Lung (tissue), 11 donors: ENCODE measurements at regions not wholly inside any gene's neighbourhood (a gene's known extent, or its start where the extent isn't known, plus 50 kb on each side); places are given as distances from the start of the nearest gene placed in this dataset.

Experiments
- ATAC-seq: fragments of 200-7000 bp; cut with Tn5 transposase; one replicate; pipeline ENCODE4 v1.9.1; 2020; ENCODE audit warnings: moderate number of reproducible peaks; ENCODE audit not compliant: insufficient read depth, low FRiP score
- DNase-seq, 3 donors: peaks; one replicate each; pipeline ENCODE4 v3.0.0-alpha.2; 2013 to 2017
- H3K27ac ChIP-seq, 2 donors: one replicate each; pipeline ENCODE4 v1.5.1; 2013; ENCODE audit warnings: mild to moderate bottlenecking in 2 of 2, moderate library complexity in 2 of 2, control low read depth in 1 of 2, inconsistent platforms in 1 of 2, low read depth in 1 of 2, low read length in 1 of 2
- H3K27me3 ChIP-seq, 3 donors: one replicate each; pipeline ENCODE4 v1.5.1; 2013; ENCODE audit warnings: low read length in 2 of 3; ENCODE audit not compliant: control insufficient read depth in 3 of 3, insufficient read depth in 3 of 3
- H3K36me3 ChIP-seq, 4 donors: one replicate each; pipeline ENCODE4 v1.5.1; 2013; ENCODE audit warnings: low read length in 4 of 4, mild to moderate bottlenecking in 1 of 4, moderate library complexity in 1 of 4; ENCODE audit not compliant: control insufficient read depth in 4 of 4, insufficient read depth in 4 of 4
- H3K4me1 ChIP-seq, 5 donors: one replicate each; pipeline ENCODE4 v1.5.1; 2013; ENCODE audit warnings: low read length in 5 of 5, mild to moderate bottlenecking in 2 of 5, moderate library complexity in 1 of 5; ENCODE audit not compliant: control insufficient read depth in 5 of 5, insufficient read depth in 5 of 5
- H3K4me3 ChIP-seq: one replicate; pipeline ENCODE4 v1.5.1; 2013; ENCODE audit warnings: mild to moderate bottlenecking, control low read depth, moderate library complexity
- H3K9ac ChIP-seq, 2 donors: one replicate each; pipeline ENCODE4 v1.5.1; 2013; ENCODE audit warnings: low read length in 2 of 2, control low read depth in 1 of 2; ENCODE audit not compliant: insufficient read depth in 1 of 2
- H3K9me3 ChIP-seq, 4 donors: one replicate each; pipeline ENCODE4 v1.5.1; 2013; ENCODE audit warnings: low read length in 3 of 4, mild to moderate bottlenecking in 1 of 4, moderate library complexity in 1 of 4; ENCODE audit not compliant: control insufficient read depth in 4 of 4, insufficient read depth in 3 of 4
- CTCF ChIP-seq: IDR thresholded peaks from 2 replicates; pipeline ENCODE4 v1.5.1; 2012; ENCODE audit warnings: mild to moderate bottlenecking; ENCODE audit errors: control extremely low read depth, extremely low read depth
- WGBS, 2 donors: extraction: QIAGEN DNeasy Blood & Tissue Kit; methylation state at CpG; one replicate each; pipeline ENCODE4 v1.1.7; 2013; 5-methylcytosine and 5-hydroxymethylcytosine counted together
- donor health status: control.
- donor health status: control.
- donor health status: Bipolar disorder and iron deficiency.
- donor health status: healthy.
- donor health status: DM: yes; HTN: yes; CAD: no.

GRCh38 chr1:67627906-67628305 lies 57.1 kb upstream of the GADD45A start:
- no peaks in the 10 kb centered on the region for H3K27me3 ChIP-seq
- DNase-seq (no peak), ATAC-seq (no peak)
- H3K4me1 ChIP-seq = peaks cover 0 to 16% (median 1%) of the 10 kb centered on the region in 5 donors
- TF ChIP-seq CTCF = no peak
- no peaks in the 10 kb centered on the region for H3K9me3 ChIP-seq
- no peak overlapping the region for H3K9ac ChIP-seq
- H3K36me3 ChIP-seq = no peaks in the 10 kb centered on the region
- no peak overlapping the region for H3K27ac ChIP-seq
- H3K4me3 ChIP-seq = no peak overlapping the region
- WGBS, 2 donors = 87 to 93% methylated on average over 5 of the region's 5 CpGs

GRCh38 chr1:67629370-67630075 lies 55.5 kb upstream of the GADD45A start:
- Histone ChIP-seq H3K4me1 (peaks cover 0 to 16% (median 1%) of the 10 kb centered on the region in 5 donors), H3K27ac (no peak overlapping the region), H3K9ac (no peak overlapping the region), H3K9me3 (no peaks in the 10 kb centered on the region), H3K27me3 (no peaks in the 10 kb centered on the region), H3K36me3 (no peaks in the 10 kb centered on the region), H3K4me3 (no peak overlapping the region)
- no peak for TF ChIP-seq CTCF
- DNase-seq (peak; percentile 42 to 91 (median 89)), ATAC-seq (peak; percentile 30)
- WGBS, 2 donors = 78 to 97% methylated on average over 1 of the region's 1 CpG

GRCh38 chr1:67630438-67631045 lies 54.5 kb upstream of the GADD45A start:
- no peak for DNase-seq
- no peak for ATAC-seq
- WGBS, 2 donors = 91 to 98% methylated on average over 2 of the region's 2 CpGs
- no peaks in the 10 kb centered on the region for H3K27me3 ChIP-seq
- no peak overlapping the region for H3K9ac ChIP-seq
- no peak for TF ChIP-seq CTCF
- H3K36me3 ChIP-seq = no peaks in the 10 kb centered on the region
- peaks cover 0 to 16% (median 1%) of the 10 kb centered on the region in 5 donors for H3K4me1 ChIP-seq
- no peaks in the 10 kb centered on the region for H3K9me3 ChIP-seq
- no peak overlapping the region for H3K27ac ChIP-seq
- H3K4me3 ChIP-seq = no peak overlapping the region
